Tibial nerve (tissue), 4 donors: ENCODE measurements at regions not wholly inside any gene's neighbourhood (a gene's known extent, or its start where the extent isn't known, plus 50 kb on each side); places are given as distances from the start of the nearest gene placed in this dataset.

Experiments
- DNase-seq, 2 donors: peaks; one replicate each; pipeline ENCODE4 v3.0.0-alpha.2; 2019; ENCODE audit warnings: low spot score in 2 of 2
- H3K27ac ChIP-seq, 4 donors: fragments of 200-600 bp; sonication (generic) in 3 of 4; one replicate each; pipeline ENCODE4 v1.5.1; 2017 to 2019; ENCODE audit warnings: mild to moderate bottlenecking in 1 of 4
- H3K27me3 ChIP-seq, 2 donors: fragments of 200-600 bp; sonication (generic) in 1 of 2; one replicate each; pipeline versions ENCODE4 v1.5.1 to v1.6.0; 2017 to 2019
- H3K36me3 ChIP-seq, 3 donors: fragments of 200-600 bp; sonication (generic); one replicate each; pipeline ENCODE4 v1.5.1; 2018 to 2019
- H3K4me1 ChIP-seq, 4 donors: fragments of 200-600 bp; sonication (generic) in 3 of 4; one replicate each; pipeline ENCODE4 v1.5.1; 2017 to 2019
- H3K4me3 ChIP-seq, 4 donors: fragments of 200-600 bp; sonication (generic) in 3 of 4; one replicate each; pipeline ENCODE4 v1.5.1; 2017 to 2019; ENCODE audit warnings: mild to moderate bottlenecking in 1 of 4, moderate library complexity in 1 of 4
- H3K9me3 ChIP-seq, 4 donors: fragments of 200-600 bp; sonication (generic) in 3 of 4; one replicate each; pipeline ENCODE4 v1.5.1; 2017 to 2019
- CTCF ChIP-seq, 5 experiments: fragments of 200-600 bp in 3 of 5; fragments of 450-650 bp in 2 of 5; sonication (generic) in 3 of 5; IDR thresholded peaks; one replicate each; pipeline ENCODE4 v1.5.1; 2016 to 2019; ENCODE audit warnings: antibody characterized with exemption in 5 of 5, mild to moderate bottlenecking in 3 of 5, moderate library complexity in 2 of 5
- EP300 ChIP-seq, 2 donors: sonication (generic); formaldehyde crosslinking; IDR thresholded peaks; one replicate each; pipeline ENCODE4 v1.6.1; 2017; ENCODE audit warnings: antibody characterized with exemption in 2 of 2, mild to moderate bottlenecking in 1 of 2
- POLR2A ChIP-seq, 2 donors: fragments of 450-650 bp; IDR thresholded peaks; one replicate each; pipeline ENCODE4 v1.6.1; 2017; ENCODE audit warnings: antibody characterized with exemption in 2 of 2, mild to moderate bottlenecking in 2 of 2, moderate library complexity in 2 of 2
- WGBS, 2 donors: methylation state at CpG; one replicate each; pipeline ENCODE4 v1.1.5; 2018; 5-methylcytosine and 5-hydroxymethylcytosine counted together

- no peak overlapping the region for H3K27ac ChIP-seq
- whole genome bisulfite sequencing, 2 donors, result 21 to 22% methylated on average over 2 of the region's 2 CpGs
- no peak for TF ChIP-seq POLR2A (IDR thresholded peaks at IDR 0.05)
- TF ChIP-seq EP300 (IDR thresholded peaks at IDR 0.05), result no peak
- no peak for TF ChIP-seq CTCF (IDR thresholded peaks at IDR 0.05)
Observed at GRCh38 chr7:136074843-136075242, 97.7 kb upstream of the MTPN start.

GRCh38 chr7:136072447-136072846, 95.3 kb upstream of the MTPN start:
- TF ChIP-seq EP300 (IDR thresholded peaks at IDR 0.05), result no peak
- no peak for TF ChIP-seq CTCF (IDR thresholded peaks at IDR 0.05)
- no peak for TF ChIP-seq POLR2A (IDR thresholded peaks at IDR 0.05)
- Histone ChIP-seq H3K36me3 (no peaks in the 10 kb centered on the region), H3K9me3 (no peaks in the 10 kb centered on the region), H3K27ac (no peak overlapping the region), H3K27me3 (no peaks in the 10 kb centered on the region), H3K4me1 (no peaks in the 10 kb centered on the region), H3K4me3 (no peak overlapping the region)
- no peak for DNase-seq
- 80 to 83% methylated on average over 4 of the region's 4 CpGs for WGBS, 2 donors

More at GRCh38 chr7:136074843-136075242, 97.7 kb upstream of the MTPN start:
- no peaks in the 10 kb centered on the region for H3K4me1 ChIP-seq
- H3K9me3 ChIP-seq, result no peaks in the 10 kb centered on the region
- H3K27me3 ChIP-seq, result no peaks in the 10 kb centered on the region
- no peak for DNase-seq
- H3K4me3 ChIP-seq, result no peak overlapping the region
- no peaks in the 10 kb centered on the region for H3K36me3 ChIP-seq

GRCh38 chr7:136070736-136071505, 93.8 kb upstream of the MTPN start:
- no peaks in the 10 kb centered on the region for H3K4me1 ChIP-seq
- H3K27ac ChIP-seq, result no peak overlapping the region
- H3K36me3 ChIP-seq, result no peaks in the 10 kb centered on the region
- H3K27me3 ChIP-seq, result no peaks in the 10 kb centered on the region
- no peaks in the 10 kb centered on the region for H3K9me3 ChIP-seq
- no peak for DNase-seq
- H3K4me3 ChIP-seq, result no peak overlapping the region
- TF ChIP-seq CTCF (IDR thresholded peaks at IDR 0.05), result no peak
- no peak for TF ChIP-seq POLR2A (IDR thresholded peaks at IDR 0.05)
- no peak for TF ChIP-seq EP300 (IDR thresholded peaks at IDR 0.05)
- 28 to 33% methylated on average over 6 of the region's 6 CpGs for WGBS, 2 donors

GRCh38 chr7:136069840-136070529, 92.8 kb upstream of the MTPN start:
- no peaks in the 10 kb centered on the region for H3K36me3 ChIP-seq
- no peak overlapping the region for H3K4me3 ChIP-seq
- no peak overlapping the region for H3K27ac ChIP-seq
- TF ChIP-seq EP300 (IDR thresholded peaks at IDR 0.05), result no peak
- TF ChIP-seq CTCF (IDR thresholded peaks at IDR 0.05), result no peak
- TF ChIP-seq POLR2A (IDR thresholded peaks at IDR 0.05), result no peak
- no peaks in the 10 kb centered on the region for H3K4me1 ChIP-seq
- H3K9me3 ChIP-seq, result no peaks in the 10 kb centered on the region
- DNase-seq, result no peak
- no peaks in the 10 kb centered on the region for H3K27me3 ChIP-seq
- WGBS, 2 donors, result 50 to 87% methylated on average over 1 of the region's 1 CpG

- Histone ChIP-seq H3K36me3 (no peaks in the 10 kb centered on the region), H3K9me3 (no peaks in the 10 kb centered on the region), H3K27me3 (no peaks in the 10 kb centered on the region), H3K4me1 (no peaks in the 10 kb centered on the region), H3K4me3 (no peak overlapping the region), H3K27ac (no peak overlapping the region)
- TF ChIP-seq EP300 (IDR thresholded peaks at IDR 0.05) (no peak), POLR2A (IDR thresholded peaks at IDR 0.05) (no peak), CTCF (IDR thresholded peaks at IDR 0.05) (no peak)
- 48 to 54% methylated on average over 1 of the region's 1 CpG for WGBS, 2 donors
- DNase-seq, result no peak
Observed at GRCh38 chr7:136067277-136067676, 90.1 kb upstream of the MTPN start.
